Limb (tissue), 2 donors: ENCODE measurements at regions not wholly inside any gene's neighbourhood (a gene's known extent, or its start where the extent isn't known, plus 50 kb on each side); places are given as distances from the start of the nearest gene placed in this dataset.

Source experiments
- DNase-seq, 2 donors: peaks; one replicate each; pipeline ENCODE4 v3.0.0-alpha.2; 2016; ENCODE audit errors: extremely low spot score in 2 of 2

DNA sequence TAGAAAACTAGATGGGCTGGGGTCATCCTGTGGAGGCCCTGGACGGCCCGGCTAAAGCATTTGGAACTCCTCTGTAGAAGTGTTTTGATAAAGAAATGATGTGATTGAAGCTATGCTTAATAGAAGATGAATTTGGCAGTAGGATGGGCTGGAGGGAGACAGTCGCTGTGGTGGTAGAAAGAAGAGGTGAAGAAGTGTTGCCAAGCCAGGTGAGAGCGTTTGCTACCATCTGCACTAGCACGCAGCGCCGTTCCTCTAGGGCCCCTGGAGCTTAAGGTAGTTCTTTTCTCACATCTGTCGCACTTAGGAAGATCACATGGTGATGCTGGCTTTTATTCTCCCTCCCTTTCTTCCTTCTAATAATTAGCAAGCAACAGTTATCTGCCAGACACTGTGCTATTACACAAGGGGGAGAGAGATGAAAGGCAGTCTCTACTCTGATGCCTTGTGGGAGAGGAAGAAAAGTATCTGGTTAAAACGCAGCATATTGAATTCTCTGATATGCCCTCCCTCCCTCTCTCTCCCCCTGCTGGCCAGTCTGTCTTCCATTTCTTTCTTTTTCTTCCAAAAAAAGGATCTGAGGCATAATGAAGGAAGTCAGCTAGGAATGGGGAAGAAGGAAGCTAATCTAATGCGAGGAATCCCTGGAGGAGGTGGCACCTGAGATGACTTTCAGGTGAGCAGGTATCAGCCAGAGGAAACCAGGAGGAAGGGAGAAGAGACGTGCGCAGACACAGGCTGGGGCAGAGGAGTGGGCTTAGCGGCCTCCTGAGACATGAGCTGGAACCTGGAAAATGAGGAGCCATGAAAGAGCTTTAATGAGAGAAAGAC, 162.3 kb upstream of the KLF14 start:
- DNase-seq, result no peak

DNA sequence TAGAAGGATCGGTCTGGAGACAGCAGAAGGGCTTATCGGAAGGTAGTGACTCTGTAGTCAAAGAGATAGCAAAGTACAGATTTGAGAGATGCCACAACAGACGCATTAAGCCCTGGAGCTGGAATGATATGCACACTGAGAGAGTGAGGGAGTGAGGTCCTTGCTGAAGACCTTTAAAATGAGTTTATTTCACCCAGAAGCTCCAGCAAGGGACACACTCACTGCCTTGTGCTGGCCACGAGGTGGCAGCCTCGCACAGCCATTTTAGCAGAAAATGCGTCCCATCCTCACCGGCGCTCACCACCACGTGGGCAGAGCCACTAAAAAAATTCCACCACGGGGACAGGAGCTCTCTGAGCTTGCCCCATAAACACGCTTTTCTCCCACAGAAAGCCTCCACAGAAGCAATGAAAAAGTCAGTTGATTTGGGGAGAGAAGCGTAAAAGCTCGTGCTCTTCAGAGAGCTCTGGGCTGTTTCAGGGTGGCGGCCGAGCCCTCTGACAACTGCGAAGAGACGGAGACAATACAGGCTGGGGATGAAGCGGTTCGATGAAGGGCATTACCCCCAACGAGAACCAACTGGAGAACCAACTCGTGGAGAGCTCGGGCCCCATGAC, 163.0 kb upstream of the KLF14 start:
- DNase-seq, result peak; percentile 70 to 86

DNA sequence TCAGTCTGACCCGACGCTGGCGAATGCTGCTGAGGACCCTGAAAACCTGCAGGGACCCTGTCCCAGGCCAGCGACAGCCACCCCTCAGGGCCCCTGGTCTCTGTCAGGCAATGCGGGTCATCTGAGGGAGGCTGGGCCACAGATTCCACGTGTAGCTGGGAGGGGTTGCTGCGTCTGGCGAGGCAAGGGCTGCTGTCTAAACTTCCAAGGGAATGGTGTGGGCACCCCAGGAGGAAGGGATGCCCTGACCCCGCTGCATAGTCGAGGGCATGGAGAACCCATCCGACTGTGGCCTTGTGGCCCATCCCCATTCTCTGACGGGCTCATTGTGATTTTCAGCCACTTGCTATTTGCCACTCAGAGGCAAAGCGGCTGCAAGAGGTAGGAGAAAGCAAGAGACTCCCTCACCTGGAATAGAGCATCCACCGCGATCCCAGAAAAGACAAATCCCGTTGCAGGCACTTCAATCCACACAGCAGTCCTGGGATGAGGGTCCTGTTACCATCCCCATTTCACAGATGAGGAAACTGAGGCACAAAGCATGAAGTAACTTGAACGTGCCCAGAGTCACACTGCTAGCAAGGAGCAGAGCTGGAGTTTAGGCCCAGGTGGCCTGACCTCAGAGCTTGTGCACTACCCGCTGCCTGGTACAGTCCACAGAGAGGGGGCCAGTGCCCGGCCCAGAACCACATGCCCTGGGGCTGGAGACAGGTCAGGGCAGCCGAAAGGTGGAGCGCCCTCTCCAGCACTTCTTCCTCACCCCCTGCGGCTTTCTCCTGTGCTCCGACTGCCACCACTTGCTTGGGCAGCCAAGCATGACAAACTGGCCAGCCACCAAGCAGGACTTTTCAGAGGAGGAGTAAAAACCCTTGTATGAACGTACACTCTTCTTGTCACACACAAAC, 163.8 kb upstream of the KLF14 start:
- no peak for DNase-seq

DNA sequence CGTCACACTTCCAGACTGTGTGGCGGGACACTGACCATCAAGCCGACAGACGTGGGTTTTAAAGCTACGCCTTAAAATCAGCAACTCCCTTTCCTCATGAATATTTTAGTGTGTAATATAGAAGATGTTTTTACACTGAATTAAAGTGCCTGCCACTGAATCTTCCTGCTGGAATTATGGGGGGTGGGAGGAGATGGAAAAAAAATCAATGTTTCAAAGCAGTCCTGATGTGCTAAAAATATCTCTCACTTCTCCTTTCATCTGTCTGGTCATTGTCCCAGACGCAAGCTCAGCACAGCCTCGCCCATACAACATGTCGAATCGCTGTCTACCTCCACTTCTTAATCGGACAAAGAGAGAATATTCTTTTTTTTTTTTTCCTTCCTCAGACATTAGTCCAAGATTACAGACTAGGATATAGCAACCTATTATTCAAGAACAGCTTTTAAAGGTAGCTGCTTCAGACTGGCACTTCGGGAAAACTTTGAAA, 165.1 kb upstream of the KLF14 start:
- DNase-seq, result no peak

DNA sequence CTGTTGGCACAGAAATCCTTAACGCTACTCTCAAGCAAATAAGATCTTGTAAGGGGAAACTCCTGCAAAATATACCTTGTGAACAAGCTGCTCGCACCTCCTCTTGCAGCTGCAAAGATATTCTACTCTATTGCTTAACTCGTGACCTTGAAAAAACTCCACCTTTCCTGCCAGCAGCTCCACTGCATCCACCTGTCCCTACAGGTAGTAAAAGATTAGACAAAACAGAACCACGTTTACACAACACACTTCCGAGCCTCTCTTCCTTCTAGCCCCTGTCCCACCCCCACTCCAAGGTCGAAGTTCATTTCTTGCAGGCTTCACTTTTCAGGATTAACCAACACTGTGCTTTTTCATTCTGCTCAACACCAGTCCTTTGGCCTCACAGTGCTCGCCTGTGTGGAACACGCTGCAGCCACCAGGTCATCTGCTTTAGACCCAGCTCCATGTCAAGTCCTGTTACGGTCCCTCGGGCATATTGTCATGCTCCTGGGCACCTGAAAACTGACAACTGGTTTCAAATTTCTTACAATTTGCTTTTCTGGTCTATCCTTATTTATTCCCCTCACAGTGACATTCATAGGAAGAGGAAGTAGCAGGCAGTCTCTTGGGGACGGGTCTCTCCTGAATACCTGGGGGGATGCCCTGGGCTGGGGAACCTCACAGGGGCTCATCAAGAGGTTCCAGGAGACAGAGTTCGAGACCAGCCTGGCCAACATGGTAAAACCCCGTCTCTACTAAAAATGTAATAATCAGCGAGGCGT, 165.8 kb upstream of the KLF14 start:
- DNase-seq, result no peak

DNA sequence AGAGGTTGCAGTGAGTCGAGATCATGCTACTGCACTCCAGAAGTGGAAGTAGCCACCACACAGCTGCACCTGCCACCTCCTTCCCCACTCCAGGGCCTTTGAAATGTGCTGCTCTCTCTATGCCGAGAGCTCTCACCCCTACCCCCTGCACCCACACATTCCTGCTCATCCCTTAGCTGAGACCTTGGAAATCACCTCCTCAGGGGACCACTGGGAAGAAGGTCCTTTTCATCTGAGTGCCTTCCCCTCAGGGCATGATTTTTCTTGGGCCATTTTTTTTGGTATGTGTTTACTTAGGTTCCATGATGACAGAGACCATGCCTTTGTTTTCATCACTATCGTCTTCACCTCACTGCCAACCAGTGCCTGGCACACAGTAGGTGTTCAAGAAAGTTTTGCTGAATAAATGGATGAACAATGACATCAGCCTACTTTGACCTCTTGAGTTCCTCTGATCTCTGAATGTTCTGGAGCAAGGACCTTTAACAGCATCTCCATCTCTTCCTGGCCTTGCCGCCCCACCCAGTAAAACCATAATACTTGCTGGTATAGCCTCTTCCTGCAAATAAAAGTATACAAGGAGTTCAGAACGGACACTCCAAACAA, 166.6 kb upstream of the KLF14 start:
- no peak for DNase-seq

DNA sequence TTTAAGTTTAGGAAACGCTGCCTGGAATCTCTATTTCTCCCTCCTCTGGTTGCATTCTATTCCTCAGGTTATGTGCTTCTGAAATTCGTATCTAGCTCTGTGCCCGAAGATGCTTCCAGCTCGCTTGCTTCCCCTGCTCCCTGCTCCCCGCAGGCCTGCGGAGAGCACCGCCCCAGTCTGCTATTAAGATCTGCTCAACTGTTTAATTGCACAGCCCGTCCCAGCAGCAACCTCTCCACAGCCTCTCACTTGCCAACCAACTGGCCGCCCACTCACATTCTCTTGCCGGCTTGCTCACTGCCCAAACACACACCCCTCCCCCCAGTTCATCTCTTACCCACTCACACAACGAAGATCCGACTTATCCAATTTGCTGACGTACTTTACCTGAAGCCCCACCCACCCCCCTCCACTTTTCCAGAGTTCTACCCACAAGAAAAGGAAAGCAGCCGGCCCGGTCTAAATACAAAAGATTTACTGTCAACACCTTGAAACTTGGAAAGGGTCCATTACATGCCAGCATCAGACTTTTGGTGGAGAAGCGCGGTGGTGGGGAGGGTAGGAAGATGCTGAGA, 167.3 kb upstream of the KLF14 start:
- DNase-seq, result peak in 1 of 2 donors; percentile 33

DNA sequence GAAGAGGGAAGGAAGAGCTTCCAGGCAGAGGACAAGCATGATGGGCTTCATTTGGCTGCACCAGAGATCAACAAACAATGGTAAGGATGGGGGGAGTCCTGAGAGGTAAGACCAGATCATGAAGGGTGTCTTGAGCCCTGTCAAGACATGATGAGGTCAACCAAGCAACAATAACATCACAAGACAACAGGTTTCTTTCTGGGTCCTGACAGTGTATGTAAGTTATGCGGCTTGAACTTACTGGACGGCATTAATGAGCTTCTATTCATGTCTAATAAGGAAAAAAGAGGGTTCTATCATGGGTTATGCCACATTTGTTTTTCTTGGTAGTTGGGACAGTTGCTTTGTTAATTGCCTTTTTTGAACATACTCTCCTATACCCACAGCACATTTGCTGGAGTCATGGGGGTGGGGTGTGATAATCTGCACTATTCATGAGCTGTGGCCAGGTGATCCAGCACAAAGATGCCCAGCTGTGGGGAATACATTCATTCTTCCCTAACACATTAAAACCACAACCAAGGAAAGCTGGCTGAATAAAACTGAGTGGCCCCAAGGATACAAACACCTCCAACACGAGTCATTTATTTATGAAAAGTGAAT, 168.8 kb upstream of the KLF14 start:
- DNase-seq, result no peak

DNA sequence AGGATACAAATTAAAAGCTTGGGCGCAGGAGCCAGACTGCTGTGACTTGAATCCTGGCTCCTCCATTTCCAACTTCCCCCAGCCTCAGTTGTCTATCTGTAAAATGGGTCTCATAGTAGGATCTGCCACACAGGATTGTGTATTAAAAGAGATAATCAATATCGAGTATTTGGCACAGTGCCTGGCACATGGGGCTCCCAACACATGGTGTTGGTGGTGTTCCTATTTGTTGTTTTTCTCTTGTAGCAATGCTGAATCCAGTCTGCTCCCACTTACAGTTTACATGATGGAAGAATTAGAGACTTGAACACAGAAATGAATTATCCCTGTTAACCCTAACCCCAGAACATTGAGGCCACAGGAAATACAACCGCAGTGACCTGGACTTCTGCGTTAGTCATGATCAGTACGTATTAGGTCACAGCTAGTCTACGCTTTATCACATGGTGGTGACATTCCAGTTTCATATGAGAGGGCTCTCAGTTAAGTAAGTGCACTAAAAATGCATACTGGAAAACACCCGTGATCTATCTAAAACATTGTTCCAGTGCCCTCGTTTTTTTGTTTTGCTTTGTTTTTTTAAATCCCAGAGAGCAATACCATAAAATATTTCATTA, 169.5 kb upstream of the KLF14 start:
- no peak for DNase-seq

DNA sequence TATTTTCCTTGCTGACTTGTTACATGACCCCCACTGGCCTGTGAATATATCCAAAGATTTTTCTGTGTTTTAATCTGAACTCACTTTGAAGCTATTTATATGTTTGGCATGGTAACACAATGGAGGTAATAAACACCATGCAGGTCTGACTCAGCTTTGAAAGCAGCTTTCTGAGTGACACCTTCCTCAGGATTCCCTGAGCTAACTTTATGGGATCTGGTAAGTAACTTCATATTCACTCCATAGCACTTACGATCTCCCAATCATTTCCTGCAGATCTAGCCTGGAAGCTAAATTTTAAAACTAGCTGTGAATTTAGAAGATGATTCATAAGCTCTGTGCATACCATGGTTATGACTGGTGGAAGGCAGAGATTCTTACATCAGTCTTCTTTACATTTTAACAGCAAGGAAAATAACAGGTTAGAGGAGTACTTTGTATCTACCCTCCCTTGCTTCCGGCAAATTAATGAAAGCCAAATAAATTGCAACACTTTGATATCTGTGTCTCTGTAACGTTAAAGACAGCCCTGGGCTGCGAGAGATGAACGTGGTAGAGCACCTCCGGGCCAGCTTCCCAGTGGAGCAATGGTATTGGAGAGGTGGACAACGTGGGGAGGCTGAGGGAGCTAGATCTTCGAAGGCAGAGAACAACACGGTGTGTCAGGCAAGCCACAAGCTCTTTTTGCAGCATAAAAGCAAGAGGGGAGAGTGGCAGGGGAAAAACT, 170.2 kb upstream of the KLF14 start:
- DNase-seq, result no peak

DNA sequence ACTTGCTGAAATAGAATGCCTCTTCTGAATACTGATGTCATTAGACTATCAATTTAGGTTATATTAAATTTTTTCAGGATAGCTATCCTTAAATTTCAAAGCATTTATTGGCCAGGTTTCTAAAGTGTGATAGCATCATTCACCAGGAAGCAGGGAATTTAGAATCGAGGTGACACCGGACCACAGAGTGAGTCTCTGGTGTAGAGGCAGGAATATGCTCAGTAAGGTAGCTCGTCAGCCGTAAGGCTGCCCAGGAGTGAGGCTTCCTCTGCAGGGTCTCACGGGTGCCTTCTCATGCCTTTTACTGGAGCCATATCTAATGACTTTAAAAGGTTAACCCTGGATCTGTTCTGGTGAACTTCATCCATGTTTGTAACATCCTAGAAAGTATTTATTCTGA, 170.8 kb upstream of the KLF14 start:
- no peak for DNase-seq

DNA sequence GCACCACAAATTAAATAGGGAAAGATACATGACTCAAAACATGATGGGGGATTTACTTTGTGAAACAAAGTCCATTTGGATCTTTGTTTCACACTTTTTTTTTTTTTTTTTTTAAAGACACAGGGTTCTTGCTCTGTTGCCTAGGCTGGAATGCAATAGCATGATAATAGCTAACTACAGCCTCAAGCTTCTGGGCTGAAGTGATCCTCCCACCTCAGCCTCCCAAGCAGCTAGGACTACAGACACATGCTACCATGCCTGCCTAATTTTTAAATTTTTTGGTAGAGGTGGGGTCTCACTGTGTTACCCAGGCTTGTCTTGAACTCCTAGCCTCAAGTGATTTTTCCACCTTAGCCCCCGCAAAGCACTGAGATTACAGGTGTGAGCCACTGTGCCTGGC, 172.6 kb upstream of the KLF14 start:
- DNase-seq, result no peak

DNA sequence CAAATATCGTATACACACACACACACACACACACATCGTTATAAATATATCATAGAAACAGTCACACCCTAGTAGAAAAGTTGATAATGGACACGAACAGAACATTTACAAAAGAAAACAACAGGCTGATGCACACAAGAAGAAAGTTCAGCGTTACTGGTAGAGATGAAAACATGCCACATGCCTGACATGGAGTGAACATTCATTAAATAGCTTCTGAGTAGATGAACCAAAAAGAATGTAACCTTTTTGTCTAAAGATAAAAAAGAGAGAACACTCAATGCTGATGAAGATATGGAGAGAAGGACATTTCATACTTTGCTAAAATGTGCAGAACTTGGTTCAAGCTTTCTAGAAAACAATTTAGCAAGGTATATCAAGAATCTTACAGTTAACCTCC, 173.4 kb upstream of the KLF14 start:
- no peak for DNase-seq

DNA sequence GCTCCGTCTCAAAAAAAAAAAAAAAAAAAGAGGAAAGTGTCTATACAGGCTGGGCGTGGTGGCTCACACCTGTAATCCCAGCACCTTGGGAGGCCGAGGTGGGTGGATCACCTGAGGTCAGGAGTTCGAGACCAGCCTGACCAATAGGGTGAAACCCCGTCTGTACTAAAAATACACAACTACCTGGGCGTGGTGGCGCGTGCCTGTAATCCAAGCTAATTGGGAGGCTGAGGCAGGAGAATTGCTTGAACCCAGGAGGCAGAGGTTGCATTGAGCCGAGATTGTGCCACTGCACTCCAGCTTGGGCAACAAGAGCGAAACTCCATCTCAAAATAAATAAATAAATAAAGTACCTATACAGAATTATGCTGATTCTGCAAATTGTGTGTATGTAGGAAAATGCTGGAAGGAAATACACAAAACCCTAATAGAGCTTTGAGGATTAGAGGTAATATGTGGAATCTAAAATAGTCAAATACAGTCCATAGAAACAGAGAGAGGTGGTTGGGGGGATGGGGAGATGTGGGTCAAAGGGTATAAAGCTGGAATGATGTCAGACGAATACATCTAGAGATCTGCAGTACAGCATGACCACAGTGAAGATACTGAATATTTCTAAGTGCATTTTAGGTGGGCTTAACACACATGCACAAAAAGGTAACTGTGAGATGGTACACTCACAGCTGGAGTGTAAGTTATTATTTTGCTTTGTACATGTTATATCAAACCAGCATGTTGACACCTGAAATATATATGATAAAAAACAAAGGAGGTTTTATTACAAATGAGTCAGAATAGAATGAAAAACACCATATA, 174.5 kb upstream of the KLF14 start:
- no peak for DNase-seq

DNA sequence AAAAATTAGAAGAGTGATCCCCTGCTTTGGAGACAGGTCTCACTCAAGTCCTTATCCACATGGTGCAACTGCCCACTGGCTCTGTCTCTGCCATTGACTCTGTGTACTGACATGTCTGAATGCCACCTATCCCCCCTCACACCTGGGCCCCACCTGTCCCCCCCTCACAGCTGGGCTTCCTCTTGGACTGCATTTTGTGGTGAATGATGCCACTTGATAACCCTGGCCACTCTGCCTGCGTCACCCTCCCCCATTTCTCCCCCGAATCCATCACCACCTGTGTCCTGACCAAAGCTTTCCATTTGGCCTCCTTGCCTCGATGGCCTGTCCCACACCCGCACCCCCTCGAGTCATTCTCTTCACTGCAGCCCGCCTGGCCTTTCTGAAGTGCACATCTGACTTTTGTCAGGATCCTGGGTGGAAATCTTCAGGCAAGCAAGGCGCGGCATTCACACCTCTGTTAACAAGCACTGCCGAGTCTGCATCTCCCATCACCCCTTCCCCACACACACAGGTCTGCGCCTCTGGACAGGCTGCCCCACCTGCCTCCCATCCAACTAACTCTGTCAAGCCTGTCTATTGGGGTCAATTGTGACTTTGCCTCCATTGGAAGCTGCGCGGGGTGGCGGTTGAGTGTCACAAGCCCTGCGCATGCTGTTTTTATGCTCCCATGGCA, 175.3 kb upstream of the KLF14 start:
- DNase-seq, result no peak

DNA sequence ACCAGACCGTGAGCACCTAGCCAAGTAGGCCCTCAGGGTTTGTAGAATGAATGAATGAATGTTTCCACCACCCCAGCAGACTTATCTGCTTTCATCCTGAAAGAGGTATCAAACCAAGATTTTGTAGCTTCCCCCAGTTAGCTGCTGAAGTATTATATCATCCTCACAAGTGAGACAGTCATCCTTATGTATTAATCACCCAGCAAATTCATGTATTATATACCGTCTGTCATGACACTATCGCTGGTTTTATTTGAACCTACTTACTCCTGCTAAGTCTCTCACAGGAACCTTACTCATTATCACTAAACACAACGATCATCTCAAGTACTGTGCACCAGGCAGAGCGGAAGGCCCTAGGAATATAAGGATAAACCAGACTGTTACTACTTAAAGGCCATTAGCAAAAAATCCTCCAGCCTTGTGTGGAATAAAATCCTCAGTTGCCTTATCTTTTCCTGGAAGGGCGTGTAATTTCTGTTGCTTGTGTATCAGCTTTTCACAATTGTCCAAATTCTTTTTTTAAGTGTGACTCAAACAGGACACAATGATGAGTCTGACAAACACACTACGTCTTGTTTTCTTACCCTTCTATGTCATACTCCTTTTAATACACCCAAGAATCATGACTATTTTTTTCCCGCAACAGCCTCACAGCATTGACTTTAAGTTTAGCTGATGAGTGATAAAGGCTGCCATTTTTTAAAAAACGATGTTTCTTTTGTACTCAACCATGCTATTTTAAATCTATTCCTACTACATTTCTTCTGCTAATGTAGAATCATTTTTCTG, 176.1 kb upstream of the KLF14 start:
- no peak for DNase-seq
